Colonic mucosa (tissue), 4 donors: ENCODE measurements at regions not wholly inside any gene's neighbourhood (a gene's known extent, or its start where the extent isn't known, plus 50 kb on each side); places are given as distances from the start of the nearest gene placed in this dataset.
"Not testable (repeated sequence)": the region's sequence is repeated elsewhere in the genome, so short reads cannot be mapped to it uniquely, and the experiment has no call there.

Experiments used
- DNase-seq: peaks from one replicate; pipeline ENCODE4 v3.0.0-alpha.2; 2020
- H3K27ac ChIP-seq: fragments of 200-600 bp; one replicate; pipeline ENCODE4 v1.8.0; 2021
- H3K27me3 ChIP-seq: fragments of 200-600 bp; one replicate; pipeline ENCODE4 v1.8.0; 2021
- H3K36me3 ChIP-seq: fragments of 200-600 bp; one replicate; pipeline ENCODE4 v1.8.0; 2021
- H3K4me1 ChIP-seq: fragments of 200-600 bp; one replicate; pipeline ENCODE4 v1.8.0; 2021; ENCODE audit warnings: mild to moderate bottlenecking
- H3K4me3 ChIP-seq: fragments of 200-600 bp; one replicate; pipeline ENCODE4 v1.8.0; 2021
- H3K9ac ChIP-seq, 2 donors: one replicate each; pipeline ENCODE4 v1.7.0; 2013; ENCODE audit warnings: control low read depth in 2 of 2, low read depth in 2 of 2, low read length in 2 of 2
- H3K9me3 ChIP-seq: fragments of 200-600 bp; one replicate; pipeline ENCODE4 v1.8.0; 2021
- intact Hi-C: fragments of 100-400 bp; cut with DNase I; formaldehyde crosslinking; loops from one replicate; pipeline ENCODE4 v1.14.1; 2022
- TF ChIP-seq, protein P1 (sequence below): fragments of 200-600 bp; IDR thresholded peaks from one replicate; pipeline ENCODE4 v1.8.0; 2022; ENCODE audit warnings: antibody characterized with exemption, mild to moderate bottlenecking
- donor health status: healthy.
- donor health status: DM: no; HTN: no; CAD: no.
- donor health status: DM: no; HTN: no; CAD: no.

GRCh38 chr15:53197426-53197839 lies 407.3 kb upstream of the ONECUT1 start:
- Histone ChIP-seq H3K27me3 (no peaks in the 10 kb centered on the region), H3K27ac (no peak overlapping the region), H3K36me3 (no peaks in the 10 kb centered on the region), H3K4me1 (no peaks in the 10 kb centered on the region), H3K9me3 (no peaks in the 10 kb centered on the region), H3K4me3 (no peak overlapping the region), H3K9ac (no peak overlapping the region)
- DNase-seq = peak; percentile 42
- TF ChIP-seq, protein P1, sequence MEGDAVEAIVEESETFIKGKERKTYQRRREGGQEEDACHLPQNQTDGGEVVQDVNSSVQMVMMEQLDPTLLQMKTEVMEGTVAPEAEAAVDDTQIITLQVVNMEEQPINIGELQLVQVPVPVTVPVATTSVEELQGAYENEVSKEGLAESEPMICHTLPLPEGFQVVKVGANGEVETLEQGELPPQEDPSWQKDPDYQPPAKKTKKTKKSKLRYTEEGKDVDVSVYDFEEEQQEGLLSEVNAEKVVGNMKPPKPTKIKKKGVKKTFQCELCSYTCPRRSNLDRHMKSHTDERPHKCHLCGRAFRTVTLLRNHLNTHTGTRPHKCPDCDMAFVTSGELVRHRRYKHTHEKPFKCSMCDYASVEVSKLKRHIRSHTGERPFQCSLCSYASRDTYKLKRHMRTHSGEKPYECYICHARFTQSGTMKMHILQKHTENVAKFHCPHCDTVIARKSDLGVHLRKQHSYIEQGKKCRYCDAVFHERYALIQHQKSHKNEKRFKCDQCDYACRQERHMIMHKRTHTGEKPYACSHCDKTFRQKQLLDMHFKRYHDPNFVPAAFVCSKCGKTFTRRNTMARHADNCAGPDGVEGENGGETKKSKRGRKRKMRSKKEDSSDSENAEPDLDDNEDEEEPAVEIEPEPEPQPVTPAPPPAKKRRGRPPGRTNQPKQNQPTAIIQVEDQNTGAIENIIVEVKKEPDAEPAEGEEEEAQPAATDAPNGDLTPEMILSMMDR = peak; percentile 84
- intact Hi-C loops = loop anchor here (2.0 kb wide), 1 partner anchor 419 kb away; no protein-coding TSS in a partner anchor

- no peaks in the 10 kb centered on the region for H3K27me3 ChIP-seq
- DNase-seq = no peak
- H3K27ac ChIP-seq = no peak overlapping the region
- H3K9ac ChIP-seq = no peak overlapping the region
- H3K4me3 ChIP-seq = no peak overlapping the region
- no peaks in the 10 kb centered on the region for H3K36me3 ChIP-seq
- no peaks in the 10 kb centered on the region for H3K9me3 ChIP-seq
- no peaks in the 10 kb centered on the region for H3K4me1 ChIP-seq
- intact Hi-C loops = loop anchor here (2.0 kb wide), 1 partner anchor 418 kb away; no protein-coding TSS in a partner anchor
- TF ChIP-seq, protein P1 = no peak
These were observed 406.7 kb upstream of the ONECUT1 start for GRCh38 chr15:53196788-53197187.

GRCh38 chr15:53196242-53196641 lies 406.1 kb upstream of the ONECUT1 start:
- TF ChIP-seq, protein P1 = no peak
- Histone ChIP-seq H3K4me3 (no peak overlapping the region), H3K27me3 (no peaks in the 10 kb centered on the region), H3K27ac (no peak overlapping the region), H3K9me3 (no peaks in the 10 kb centered on the region), H3K36me3 (no peaks in the 10 kb centered on the region), H3K4me1 (no peaks in the 10 kb centered on the region), H3K9ac (no peak overlapping the region)
- intact Hi-C loops = loop anchor here (2.0 kb wide), 1 partner anchor 417 kb away; no protein-coding TSS in a partner anchor
- no peak for DNase-seq

- no peak for DNase-seq
These were observed 403.0 kb upstream of the ONECUT1 start for GRCh38 chr15:53193149-53193548.

DNA sequence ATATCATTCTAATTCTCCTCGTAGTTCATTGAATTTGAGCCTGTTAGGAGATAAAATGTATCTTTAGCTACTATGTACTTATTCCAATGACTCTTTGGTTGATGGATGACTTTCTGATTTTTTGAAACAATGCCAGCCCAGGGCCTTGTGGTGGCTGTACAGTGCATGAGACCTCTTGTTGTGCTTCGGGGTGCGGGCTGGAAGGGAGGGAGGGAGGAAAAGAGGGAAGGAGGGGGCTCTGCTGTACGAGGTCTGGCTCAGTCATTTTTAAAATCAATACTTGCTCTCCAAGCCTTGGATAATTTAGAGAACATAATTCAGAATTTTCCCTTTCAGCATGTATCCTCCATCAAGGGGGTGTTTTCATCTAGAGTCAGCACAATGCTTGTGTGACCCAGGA lies 399.7 kb upstream of the ONECUT1 start:
- intact Hi-C loops = no loop called here
- TF ChIP-seq, protein P1 = no peak
- H3K9ac ChIP-seq = no peak overlapping the region
- H3K36me3 ChIP-seq = no peaks in the 10 kb centered on the region
- no peaks in the 10 kb centered on the region for H3K4me1 ChIP-seq
- no peaks in the 10 kb centered on the region for H3K27me3 ChIP-seq
- H3K4me3 ChIP-seq = no peak overlapping the region
- DNase-seq = no peak
- H3K27ac ChIP-seq = no peak overlapping the region
- H3K9me3 ChIP-seq = no peaks in the 10 kb centered on the region

More at GRCh38 chr15:53193149-53193548, 403.0 kb upstream of the ONECUT1 start:
- Histone ChIP-seq H3K27ac (no peak overlapping the region), H3K27me3 (no peaks in the 10 kb centered on the region), H3K4me3 (no peak overlapping the region), H3K9me3 (no peaks in the 10 kb centered on the region), H3K9ac (no peak overlapping the region), H3K4me1 (no peaks in the 10 kb centered on the region), H3K36me3 (no peaks in the 10 kb centered on the region)
- TF ChIP-seq, protein P1 = no peak
- intact Hi-C loops = no loop called here

DNA sequence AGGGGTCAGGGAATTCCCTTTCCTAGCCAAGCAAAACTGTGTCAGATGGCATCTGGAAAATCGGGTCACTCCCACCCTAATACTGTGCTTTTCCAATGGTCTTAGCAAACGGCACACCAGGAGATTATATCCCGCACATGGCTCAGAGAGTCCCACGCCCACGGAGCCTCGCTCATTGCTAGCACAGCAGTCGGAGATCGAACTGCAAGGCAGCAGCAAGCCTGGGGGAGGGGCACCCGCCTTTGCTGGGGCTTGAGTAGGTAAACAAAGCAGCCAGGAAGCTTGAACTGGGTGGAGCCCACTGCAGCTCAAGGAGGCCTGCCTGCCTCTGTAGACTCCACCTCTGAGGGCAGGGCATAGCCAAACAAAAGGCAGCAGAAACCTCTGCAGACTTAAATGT lies 393.3 kb upstream of the ONECUT1 start:
- DNase-seq, H3K9ac ChIP-seq, H3K4me3 ChIP-seq, H3K4me1 ChIP-seq, H3K9me3 ChIP-seq, H3K27ac ChIP-seq, H3K27me3 ChIP-seq, H3K36me3 ChIP-seq, intact Hi-C loops: not testable (repeated sequence)
